ENCODE measurements at regions not wholly inside any gene's neighbourhood (a gene's known extent, or its start where the extent isn't known, plus 50 kb on each side); places are given as distances from the start of the nearest gene placed in this dataset.
"Not testable (repeated sequence)": the region's sequence is repeated elsewhere in the genome, so short reads cannot be mapped to it uniquely, and the experiment has no call there.

DNA sequence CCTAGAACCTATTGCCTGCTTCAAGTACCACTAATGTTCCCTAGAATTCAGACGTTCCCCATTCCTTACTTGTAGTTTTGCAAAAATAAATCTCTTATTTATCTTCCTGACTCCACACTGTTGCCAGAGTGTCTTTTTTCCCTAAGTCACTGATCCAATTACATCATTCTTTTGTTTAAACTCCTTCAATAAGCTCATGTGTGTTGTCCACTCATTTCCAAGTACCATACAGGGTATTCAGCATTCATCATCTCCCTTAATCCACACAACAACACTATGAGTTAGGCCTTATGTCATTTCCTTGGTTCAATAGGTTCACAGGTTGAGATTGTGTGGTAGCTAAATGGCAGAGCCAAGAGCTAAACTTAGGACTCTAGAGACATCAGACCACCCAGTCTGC, 119.9 kb upstream of the RHOBTB1 start:
- in situ Hi-C loops (cut with MboI; ENCODE audit: low sequenced_read_pairs) = no loop called here

DNA sequence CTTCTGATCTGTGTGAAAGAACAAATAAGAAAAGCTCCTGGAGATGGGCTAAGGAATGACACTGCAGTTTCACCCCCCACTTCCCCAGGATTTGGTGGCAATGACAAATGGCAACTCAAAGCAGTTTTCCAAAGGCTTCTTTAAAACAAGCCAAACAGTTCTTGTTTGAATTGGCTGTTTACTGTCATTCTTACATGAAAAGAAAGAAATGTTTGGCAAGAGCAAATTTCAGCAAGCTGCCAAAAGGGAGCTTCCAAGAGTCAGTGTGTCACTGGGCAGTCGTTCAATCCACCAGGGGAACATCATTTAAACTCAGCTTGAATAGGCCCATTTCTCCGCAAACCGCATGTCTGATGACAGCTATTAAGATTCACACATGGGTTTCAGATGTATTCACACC, 119.0 kb upstream of the RHOBTB1 start:
- in situ Hi-C loops (cut with MboI; ENCODE audit: low sequenced_read_pairs) = no loop called here

DNA sequence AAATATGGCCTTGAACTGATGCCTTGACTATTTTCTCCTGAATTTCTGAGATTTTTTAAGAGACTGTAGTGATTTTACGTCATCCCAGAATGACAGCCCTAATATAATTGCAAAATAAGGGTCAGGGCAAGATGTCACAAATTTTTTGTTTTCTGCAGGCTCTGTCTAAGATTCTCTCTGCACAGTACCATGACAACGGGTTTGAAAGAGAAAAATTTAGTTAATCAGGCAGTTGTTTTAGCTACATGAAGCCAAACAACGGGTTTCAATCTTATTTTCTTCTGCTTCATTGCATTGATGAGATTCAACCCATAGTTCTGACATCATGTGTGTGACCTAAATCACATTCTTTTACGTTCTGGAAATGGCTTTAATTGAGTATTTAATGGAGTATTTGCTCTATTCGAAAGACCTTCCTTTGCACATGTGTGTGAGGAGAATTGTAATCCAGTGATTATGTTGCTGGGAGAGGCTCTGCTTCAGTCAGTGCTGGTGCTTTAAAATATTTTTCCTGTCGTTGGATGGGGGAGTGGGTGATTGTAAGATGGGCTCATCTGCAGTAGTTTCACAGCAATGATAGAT, 118.0 kb upstream of the RHOBTB1 start:
- in situ Hi-C loops (cut with MboI; ENCODE audit: low sequenced_read_pairs) = no loop called here

DNA sequence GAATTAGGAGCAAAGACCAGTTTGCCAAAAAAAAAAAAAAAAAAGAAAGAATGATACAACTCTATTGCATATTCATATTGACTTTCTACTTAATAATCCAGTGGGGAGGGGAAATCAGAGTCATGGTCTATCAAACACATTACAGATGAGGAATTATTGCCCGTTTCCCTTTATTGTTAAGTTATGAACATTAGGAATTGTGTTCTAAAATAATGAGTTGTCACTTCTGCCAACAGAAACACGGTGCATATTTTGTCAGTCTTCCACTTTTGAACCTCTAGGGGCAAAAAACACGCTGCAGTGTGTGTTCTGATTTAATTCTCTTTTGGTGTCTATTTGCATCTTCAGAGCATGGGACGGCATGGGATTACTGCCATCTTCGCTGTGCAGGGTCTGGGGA, 115.7 kb upstream of the RHOBTB1 start:
- in situ Hi-C loops (cut with MboI; ENCODE audit: low sequenced_read_pairs) = no loop called here

DNA sequence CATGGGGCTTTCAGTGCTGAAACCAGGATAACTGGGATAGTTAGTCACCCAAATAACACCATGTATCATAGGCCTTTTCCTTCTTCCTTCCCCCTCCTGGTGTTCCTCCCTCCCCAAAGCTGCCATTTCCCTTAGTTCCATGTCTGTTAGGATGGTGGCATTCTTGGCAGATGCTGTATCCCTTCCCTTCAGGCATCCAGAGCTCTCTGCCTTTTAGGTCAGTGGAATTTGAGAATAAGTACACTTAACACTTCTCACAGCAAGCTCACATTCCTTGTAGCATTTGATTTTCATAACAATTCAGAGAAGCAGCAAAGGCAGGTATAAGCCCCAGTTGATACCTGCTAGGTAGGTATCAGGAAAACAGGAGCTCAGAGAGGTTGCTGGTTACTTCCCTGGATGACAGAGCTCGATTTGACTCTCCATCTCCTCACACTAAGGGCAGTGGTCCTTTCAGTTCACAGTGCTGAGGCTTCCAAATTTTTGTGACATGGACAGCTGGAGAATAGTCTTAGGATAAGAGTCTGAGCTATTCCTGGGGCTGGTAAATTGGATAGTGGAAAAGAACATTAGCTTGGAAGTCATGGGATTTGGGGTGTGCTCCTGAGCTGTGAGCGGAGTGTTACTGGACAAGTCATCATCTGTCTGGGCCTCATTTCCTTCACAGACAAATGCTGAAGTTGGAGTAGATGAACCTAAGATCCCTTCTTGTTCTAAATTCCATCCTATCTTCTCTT, 108.7 kb upstream of the RHOBTB1 start:
- in situ Hi-C loops (cut with MboI; ENCODE audit: low sequenced_read_pairs) = no loop called here

DNA sequence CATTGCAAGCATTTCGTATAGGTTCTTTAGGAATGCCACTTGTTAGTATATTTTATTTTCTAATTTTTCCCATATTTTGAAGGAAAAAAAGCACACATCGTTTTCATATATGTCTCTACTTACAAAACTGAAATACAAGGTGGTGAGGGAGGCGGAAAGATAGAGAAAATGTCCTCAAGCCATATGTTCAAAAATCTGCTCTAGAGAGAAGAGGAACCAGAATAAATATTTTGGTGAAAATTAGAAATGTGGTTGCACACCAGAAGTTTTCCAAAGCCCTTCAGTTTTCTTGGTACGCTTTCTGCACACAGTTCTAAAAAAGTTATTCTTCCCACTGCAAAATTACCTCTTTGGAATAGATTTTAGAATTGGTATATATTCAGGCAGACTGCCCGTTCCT, 107.4 kb upstream of the RHOBTB1 start:
- in situ Hi-C loops (cut with MboI; ENCODE audit: low sequenced_read_pairs) = no loop called here

DNA sequence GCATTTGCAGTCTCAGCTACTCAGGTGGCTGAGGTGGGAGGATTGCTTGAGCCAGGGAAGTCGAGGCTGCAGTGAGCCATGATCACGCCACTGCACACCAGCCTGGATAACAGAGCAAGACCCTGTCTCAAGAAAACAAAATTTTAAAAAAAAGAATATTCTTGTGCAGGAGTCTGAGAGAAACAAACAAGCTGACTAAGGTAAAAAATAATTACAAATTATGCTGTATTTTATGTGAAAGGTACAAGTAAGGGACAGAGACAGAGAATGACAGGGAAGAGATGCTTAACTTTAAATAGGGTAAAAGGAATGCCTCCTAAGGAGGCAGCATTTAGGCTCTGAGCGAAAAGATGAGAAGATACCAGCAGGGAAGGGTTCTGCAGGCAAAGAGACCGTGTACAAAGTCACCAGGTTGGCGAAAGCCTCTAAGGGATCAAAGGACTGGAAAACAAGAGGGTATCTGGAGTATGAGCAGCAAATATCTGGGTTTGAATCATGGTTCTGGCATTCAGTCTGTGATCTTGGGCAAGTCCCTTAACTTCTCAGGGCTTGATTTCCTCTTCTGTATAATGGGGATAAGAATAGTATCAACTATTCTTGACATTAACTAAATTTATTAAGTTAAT, 106.2 kb upstream of the RHOBTB1 start:
- in situ Hi-C loops (cut with MboI; ENCODE audit: low sequenced_read_pairs) = no loop called here

DNA sequence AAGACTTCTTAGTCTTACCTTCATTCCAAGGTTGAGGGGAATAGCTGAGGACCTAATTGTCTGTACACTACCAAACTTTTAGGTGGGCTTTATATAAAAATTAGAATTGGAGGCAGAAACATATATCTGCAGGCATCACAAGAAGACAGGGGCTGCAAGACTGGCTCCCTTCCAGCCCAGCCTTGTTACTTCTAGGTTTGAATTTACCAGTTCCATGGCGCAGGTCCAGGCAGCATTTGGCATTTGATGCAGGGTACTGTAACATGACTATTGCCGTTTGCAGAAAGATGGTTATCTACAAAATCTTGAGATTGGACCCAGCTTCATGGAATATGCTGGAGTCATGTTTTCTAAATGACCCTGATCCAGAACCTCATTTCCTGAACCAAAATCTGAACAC, 105.4 kb upstream of the RHOBTB1 start:
- in situ Hi-C loops (cut with MboI; ENCODE audit: low sequenced_read_pairs) = no loop called here

DNA sequence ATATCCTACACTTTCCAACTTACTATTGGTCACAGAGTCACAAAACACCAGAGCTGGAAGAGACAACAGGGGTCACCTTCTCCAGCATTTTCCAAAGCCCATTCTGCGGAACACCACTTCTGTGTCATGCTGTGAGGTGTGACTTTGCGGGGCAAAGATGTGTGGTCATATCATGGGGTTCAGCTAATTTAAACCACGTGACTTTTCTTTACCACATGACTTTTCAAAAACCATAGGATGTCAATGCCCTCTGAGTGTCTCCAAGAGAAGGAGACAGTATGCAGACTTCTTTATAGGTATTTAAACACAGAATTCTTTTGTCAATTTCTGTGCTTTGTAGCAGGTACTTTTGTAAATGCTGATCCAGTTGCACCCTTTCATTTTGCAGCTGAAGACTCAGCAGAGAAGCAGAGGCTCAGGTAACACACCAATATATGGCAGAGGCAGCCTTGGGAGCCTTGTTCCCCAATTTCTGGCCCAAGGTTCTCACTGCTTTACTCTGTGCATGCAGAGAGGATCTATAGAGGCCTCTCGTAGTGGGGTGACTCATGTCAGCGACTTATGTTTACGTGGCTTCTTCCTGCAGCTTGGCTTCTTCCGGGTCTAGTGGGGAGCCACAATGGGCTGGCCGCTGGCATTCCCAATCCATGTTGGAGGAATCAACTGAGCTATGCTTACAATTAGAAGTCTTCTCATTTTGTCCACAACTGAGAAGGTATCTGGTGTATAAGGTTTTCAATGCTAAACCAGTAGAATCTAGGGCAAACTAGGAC, 104.0 kb upstream of the RHOBTB1 start:
- in situ Hi-C loops (cut with MboI; ENCODE audit: low sequenced_read_pairs) = no loop called here

DNA sequence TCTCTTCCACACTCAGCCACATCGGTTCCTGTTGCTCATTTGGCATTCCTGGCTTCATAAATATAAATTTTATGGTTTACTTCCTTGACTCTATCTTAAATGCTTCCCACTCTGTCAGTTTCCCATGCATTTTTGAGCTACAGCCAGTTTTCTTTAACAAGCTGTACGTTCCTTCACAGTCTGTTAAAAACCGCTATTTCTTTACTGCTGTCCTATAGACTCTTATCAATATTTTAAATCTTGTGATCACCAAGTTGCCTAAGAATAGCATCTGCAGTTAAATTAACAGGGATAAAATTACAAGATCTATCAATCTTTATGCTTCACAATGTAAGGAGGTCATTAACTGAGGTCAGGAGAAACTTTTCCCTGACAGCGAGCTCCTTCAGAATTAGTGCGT, 103.1 kb upstream of the RHOBTB1 start:
- in situ Hi-C loops (cut with MboI; ENCODE audit: low sequenced_read_pairs) = no loop called here

DNA sequence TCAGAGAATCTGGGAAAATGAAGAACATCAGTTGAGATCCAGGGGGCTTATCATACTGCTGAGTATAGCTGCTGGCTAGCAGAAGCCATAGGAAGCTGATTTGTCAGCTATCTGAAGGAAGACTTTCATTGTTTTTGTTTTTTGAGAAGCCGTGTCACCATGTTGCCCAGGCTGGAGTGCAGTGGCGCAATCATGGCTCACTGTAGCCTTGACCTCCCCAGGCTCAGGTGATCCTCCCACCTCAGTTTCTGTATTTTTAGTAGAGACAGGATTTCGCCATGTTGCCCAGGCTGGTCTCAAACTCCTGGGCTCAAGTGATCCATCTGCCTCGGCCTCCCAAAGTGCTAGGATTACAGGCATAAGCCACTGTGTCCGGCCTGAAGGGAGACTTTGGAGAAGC, 101.5 kb upstream of the RHOBTB1 start:
- in situ Hi-C loops (cut with MboI; ENCODE audit: low sequenced_read_pairs) = not testable (repeated sequence)

DNA sequence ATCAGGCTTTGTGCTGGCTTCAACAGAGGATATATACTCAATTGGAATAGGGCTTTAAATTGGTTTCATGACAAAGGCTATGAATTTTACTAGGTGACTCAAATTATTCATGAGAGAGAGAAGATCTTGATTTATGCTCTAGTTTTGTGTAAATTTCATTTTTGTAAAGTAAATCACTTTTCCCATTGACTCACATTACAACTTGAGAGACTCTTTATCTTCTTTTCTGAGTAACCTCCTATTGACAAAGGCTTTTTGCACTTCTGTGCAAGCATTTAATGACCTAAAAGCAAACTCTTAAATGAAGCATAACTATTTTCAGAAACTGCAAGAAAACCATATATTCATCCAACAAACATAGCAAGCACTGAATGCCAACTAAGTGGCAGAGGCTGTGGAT, 98.5 kb upstream of the RHOBTB1 start:
- in situ Hi-C loops (cut with MboI; ENCODE audit: low sequenced_read_pairs) = no loop called here

DNA sequence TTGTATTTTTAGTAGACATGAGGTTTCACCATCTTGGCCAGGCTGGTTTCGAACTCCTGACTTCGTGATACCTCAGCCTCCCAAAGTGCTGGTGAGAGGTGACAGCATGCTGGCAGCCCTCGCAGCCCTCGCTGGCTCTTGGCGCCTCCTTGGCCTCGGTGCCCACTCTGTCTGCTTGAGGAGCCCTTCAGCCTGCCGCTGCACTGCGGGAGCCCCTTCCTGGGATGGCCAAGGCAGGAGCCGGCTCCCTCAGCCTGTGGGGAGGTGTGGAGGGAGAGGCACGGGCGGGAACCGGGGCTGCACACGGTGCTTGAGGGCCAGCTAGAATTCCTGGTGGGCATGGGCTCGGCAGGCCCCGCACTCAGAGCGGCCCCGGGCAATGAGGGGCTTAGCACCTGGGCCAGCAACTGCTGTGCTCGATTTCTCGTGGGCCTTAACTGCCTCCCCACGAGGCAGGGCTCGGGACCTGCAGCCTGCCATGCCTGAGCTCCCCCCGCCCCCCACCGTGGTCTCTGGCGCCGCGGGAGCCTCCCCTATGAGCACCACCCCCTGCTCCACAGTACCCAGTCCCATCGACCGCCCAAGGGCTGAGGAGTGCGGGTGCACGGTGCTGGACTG, 96.5 kb upstream of the RHOBTB1 start:
- in situ Hi-C loops (cut with MboI; ENCODE audit: low sequenced_read_pairs) = no loop called here

DNA sequence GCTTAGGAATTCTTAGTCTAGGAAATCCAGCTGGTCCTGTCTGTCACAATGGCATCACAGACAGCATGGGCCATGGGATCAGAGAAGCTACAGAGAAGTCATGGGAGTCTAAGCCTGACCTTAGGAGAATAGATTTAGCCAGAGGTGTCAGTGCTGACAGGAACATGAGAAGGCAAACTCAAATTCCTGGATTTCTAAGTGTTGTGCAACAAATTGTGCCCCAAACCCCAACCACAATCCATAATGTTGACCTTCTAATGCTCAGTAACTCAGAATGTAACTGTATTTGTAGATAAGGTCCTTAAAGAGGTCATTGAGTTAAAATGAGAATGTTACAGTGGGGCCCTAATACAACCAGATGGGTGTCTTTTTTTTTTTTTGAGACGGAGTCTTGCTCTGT, 95.9 kb upstream of the RHOBTB1 start:
- in situ Hi-C loops (cut with MboI; ENCODE audit: low sequenced_read_pairs) = no loop called here

DNA sequence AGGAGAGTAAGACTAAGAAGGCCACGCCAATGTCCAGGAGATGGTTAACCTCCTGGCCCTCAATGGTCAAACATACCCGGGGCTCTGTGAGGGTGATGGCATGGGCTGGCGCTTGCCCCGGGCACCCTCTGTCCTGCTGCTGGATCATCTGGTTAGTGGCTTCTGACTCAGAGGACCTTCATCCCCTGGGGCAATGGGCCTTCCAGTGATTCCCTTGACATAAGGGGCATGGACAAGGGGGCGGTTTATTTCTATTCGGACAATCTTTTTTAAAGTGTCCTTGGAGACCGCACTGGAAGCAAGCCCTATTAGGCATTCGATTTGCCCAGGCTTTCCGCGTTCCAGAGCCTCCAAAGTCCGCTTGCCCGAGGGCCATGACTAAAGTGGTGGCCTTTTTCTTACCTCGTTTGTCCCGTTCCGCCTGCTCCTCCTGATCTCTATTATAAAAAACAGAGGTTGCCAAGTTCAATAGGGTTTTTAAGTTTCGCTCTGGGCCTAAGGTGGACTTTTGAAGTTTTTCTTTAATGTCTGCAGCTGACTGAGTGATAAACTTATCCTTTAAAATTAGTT, 93.4 kb upstream of the RHOBTB1 start:
- in situ Hi-C loops (cut with MboI; ENCODE audit: low sequenced_read_pairs) = not testable (repeated sequence)

DNA sequence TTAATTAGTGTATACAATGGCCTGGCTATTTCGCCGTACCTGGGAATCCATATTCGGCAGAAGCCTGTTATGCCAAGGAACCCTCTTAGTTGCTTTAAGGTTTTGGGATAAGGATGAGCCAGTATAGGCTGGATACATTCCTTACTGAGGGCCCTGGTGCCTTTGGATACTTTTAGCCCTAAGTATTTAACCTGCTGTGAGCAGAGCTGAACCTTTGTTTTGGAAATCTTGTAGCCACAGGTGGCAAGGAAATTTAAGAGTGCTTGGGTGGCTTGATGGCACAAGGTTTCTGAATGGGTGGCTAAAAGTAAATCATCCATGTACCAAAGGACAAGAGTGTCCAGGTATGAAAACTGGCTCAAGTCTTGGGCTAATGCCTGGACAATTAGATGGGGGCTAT, 92.2 kb upstream of the RHOBTB1 start:
- in situ Hi-C loops (cut with MboI; ENCODE audit: low sequenced_read_pairs) = not testable (repeated sequence)

DNA sequence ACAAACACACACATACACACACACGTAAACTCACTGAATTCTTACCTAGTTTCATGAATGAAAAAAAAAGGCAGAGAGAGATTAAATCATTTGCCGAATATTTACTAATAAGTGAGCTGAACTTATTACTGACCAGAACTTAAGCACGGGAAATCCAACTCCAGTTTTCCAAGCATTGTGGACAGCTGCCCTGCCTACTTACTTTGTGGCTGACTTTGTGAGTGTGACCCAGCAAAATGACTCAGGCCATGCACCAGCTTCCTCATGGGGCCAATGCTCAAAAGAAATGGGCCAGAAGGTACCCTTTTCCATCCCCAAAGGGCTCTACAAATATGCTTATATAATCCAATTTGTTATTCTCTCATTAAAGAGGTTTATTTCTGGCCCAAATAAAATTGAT, 87.4 kb upstream of the RHOBTB1 start:
- in situ Hi-C loops (cut with MboI; ENCODE audit: low sequenced_read_pairs) = no loop called here

DNA sequence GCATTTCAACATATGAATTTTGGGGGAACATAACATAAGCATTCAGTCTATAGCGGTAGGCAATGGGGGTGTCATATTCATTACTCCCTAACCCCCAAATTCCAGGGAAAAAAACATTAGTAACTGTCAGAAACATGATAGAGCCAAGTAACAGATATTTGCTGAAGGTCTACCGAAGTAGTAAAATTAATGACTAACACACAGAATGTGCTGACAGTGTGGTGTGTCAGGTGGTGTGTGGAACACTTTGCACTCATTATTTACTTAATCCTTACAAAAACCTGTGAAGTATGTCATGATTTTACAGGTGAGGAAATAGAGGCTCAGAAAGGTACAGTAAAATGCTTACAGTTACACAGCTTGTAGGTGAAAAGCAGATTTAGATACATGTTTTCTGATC, 85.4 kb upstream of the RHOBTB1 start:
- in situ Hi-C loops (cut with MboI; ENCODE audit: low sequenced_read_pairs) = no loop called here

DNA sequence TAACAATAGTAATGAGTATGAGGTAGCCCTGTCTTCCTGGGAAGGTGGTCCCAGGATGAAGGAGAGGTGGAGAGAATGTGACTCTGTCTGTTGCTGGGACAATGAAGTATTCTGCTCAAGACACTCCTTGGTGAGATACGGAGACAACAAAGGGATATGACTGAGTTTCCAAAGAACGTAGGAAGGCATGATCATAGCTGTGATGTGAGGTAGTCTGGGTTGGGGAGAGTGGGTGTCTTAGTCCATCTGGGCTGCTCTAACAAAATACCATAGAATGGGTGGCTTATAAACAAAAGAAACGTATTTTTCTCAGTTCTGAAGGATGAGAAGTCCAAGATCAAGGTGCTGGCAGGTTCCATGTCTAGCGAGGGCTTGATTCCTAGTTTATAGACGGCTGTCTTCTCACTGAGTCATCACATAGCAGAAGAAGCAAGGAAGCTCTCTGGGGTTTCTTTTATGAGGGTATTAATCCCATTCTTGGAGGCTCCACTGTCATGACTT, 84.9 kb upstream of the RHOBTB1 start:
- in situ Hi-C loops (cut with MboI; ENCODE audit: low sequenced_read_pairs) = no loop called here

DNA sequence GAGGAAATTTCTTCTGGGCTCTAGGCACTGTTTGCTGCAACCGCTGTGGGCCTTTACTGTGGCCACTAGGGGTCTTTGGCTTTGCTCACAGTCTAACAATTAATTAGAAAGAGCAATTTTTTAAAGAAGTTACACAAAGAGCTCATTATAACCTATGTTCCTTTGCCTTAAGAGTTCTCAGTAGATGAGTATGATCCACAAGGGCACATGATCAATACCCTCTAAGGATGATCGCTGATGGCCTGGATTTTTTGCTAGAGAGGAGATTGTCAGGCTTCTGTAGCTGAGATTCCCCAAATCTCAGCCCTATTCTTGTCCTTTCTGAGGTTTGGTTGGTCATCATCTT, 80.8 kb upstream of the RHOBTB1 start:
- in situ Hi-C loops (cut with MboI; ENCODE audit: low sequenced_read_pairs) = no loop called here
